ENCODE measurements at regions not wholly inside any gene's neighbourhood (a gene's known extent, or its start where the extent isn't known, plus 50 kb on each side); places are given as distances from the start of the nearest gene placed in this dataset.
"Not testable (repeated sequence)": the region's sequence is repeated elsewhere in the genome, so short reads cannot be mapped to it uniquely, and the experiment has no call there.

DNA sequence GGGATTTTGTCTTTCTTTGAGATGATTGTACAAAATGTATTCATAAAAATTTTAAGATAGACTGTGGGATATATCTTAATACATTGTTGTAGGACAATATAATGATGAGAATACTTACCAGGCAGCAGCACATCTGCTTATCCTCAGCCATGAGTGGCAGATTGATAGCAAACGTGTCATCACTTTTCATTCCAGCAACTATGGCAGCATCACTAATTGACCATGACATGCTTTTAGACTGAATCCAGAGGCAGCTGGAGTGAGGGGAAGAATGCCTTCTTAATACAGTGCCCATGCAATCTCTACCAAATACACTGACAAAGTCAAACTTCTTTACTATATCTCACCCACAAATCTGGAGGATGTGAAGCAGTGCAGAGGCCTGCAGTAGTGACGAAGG, 755.2 kb upstream of the RAG2 start:
- no peak for DNase-seq (ENCODE audit: low read depth, low spot score)

DNA sequence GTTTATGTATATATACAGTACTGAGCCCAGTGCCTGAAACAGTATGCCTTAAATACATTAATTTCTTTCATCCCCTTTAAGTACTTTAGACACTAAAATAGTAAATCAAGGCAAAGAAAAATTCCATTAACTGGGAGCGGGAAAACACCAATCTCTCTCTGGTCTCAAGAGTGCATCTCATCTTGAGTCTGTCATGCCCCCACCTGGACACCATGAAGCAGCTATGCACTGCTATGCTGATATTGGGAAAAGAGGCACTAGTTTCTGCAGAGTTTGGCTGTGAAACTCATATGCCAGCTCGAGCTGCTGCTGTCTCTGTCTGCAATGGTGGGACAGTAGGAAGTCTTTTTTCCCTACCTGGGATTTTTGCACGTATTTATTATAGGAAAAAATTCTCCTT, 754.4 kb upstream of the RAG2 start:
- no peak for DNase-seq (ENCODE audit: low read depth, low spot score)

DNA sequence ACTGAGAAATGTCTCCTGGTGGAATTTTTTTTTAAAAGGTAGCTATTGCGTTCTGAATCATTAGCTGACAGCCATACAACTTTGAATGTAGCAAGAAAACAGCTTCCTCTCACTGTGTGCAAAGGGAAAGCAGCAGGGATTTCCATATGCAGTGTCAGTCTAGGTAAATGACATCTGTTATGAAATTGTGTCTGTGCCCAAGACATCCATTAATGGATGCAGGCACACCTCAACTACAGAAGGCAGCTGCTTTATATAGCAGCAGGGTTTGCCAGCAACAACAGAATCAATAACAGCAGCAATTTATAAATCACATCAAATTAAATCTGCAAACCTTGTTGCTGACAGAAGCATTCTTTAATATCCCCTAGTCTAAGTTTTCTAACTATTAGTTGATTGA, 745.3 kb upstream of the RAG2 start:
- DNase-seq (ENCODE audit: low read depth, low spot score), result no peak

DNA sequence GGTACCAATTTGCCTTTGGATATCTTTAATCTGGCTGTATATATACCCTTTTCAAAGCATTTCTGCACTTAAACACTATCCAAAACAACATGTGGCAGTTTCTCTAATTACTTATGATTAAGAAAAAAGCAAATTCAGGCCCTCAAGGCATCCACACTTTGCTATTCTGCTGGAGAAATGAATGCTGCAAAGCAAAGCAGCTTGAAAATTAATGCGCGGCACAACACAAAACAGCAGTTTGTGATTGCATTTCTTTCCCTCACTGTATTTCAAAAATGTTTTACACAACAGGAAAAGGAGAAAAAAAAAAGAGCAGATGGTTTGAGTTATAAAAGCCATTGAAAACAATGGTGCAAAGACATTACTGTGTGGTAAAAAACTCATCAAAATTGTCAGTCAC, 738.4 kb upstream of the RAG2 start:
- no peak for DNase-seq (ENCODE audit: low read depth, low spot score)

DNA sequence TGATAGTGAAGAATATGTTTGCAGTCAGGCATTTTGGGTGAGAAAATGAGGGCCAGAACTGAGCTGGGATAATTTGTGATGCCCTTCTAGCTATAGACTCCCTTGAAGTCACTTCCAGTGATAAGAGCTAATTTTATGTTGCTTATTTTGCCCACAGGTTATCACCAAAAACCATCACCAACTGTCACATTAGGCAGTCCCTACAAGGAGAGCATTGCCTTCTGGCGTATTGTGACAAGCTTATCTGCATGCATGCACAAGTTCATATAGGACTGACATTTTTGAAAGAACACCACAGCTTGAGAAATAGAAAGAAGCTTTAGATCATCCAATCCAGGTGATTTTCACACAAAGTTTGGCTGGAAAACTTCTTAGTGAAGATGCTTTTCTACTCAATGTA, 735.3 kb upstream of the RAG2 start:
- DNase-seq (ENCODE audit: low read depth, low spot score), result no peak

DNA sequence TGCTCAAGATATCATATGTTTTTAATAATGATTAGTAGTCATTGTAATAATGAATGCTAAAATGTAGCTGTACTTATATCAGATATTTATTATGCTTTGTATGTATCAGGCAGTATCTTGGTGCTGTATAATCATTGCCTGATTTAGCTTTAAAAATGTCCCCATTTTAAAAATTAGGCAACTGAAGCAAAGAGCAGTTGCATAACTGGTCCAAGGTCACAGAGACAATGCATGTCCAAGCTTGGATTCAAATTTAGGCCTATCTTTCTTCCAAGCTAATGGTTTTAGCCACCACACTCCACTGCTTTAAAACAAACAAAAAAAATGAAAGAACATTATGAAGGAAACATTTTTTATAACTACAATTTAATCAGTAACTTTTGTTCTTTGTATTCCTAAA, 725.8 kb upstream of the RAG2 start:
- DNase-seq (ENCODE audit: low read depth, low spot score), result no peak

DNA sequence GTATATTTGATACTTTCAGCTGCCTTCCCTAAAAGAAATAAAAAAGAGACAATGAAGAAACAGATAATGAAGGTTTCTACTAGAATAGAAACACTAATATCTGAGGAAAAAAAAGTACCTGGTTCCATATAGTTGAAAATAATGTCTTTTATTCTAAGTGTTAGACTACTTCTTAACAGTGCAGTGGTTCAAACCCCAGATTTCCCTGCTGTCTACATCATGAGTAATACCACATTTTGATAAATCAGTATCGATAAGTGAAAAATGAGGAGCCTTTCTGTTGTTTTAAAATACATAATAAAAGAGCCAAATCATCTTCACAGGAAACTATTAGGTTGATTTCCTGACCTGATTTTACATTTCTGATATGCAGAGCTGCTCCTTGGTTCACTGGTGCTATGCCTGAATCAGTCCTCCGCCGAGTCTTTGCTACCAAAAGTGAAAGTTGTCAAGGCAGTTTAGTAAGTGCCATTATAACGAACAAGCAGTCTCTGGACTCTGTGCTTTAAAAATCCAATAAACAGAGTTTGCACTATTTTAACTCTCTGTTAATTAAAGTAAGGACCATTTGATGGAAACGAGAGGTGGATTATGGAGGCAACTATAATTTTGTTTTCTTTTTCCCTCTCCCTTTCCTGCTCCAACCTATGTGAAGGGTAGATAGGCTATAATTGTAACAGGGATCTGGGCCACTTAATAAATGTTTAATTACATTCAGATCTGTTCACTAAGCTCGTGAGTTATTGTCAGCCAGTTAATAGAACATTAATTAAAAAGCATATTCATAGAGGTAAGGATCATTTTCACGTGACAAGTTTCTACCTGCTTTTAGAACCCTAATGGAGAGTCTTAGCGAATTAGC, 724.5 kb upstream of the RAG2 start:
- no peak for DNase-seq (ENCODE audit: low read depth, low spot score)

DNA sequence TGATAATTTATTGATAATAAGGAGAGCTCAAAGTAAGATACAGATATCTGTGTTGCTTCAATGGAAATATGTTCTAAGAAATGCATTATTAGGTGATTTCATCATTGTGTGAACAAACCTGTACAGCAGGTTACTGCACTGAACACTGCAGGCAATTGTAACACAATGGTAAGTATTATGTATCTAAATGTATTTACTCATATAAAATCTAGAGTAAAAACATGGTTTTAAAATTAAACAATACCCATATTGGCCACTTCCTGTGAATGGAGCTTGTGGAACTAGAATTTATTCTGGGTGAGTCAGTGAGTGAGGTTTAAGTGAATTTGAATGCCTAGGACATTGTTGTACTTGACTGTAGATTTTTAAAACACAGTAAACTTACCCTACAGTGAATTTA, 722.9 kb upstream of the RAG2 start:
- DNase-seq (ENCODE audit: low read depth, low spot score), result no peak

DNA sequence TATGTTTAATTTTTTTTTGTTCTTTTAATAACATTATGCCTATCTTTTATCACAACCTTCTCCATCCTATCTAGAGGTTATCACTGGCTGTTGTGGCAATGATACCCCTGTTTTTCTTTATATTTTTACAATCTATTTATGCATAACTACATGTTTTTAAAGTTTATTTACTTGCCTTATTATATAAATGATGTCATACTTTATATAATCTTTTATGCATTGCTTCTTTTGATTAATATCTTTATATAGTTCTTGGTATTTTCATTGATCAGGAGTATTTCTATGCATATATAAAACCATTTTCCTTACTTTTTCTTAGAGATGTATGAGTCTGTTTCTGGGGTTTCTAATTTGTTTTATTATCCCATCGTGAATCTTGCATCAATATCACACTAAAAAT, 719.8 kb upstream of the RAG2 start:
- no peak for DNase-seq (ENCODE audit: low read depth, low spot score)

DNA sequence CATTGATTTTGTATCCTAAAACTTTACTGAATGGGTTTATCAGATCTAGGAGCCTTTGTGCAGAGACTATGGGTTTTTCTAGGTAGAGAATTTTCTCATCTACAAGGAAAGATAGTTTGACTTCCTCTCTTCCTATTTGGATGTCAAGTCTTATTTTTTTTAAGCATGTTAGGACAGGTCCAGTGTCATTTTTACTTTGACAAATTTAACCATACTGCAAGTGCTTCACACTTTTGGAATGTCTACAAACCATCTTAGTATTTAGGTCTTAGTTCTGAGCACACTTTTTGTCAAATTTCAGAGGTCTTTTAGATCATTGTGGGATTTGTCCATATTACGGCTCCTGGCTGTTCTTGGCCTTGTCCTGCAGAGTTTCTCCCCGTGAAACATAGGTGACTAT, 715.2 kb upstream of the RAG2 start:
- no peak for DNase-seq (ENCODE audit: low read depth, low spot score)

DNA sequence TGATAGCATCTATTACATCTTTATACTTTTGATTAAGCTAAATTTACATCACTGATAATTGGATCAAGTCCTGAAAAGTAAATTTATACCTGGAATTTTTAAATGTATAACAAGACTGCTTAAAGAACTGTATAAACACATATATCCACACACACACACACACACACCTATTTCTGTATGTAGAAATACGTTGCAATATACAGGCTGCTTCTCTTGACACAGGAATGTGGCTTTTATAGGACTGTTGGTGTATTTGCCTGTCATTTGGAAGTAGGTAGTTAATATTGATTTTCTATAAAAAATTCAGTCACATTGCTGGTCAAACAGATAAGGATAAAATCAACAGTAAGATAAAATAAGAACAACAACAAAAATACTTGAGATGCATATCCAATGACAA, 708.5 kb upstream of the RAG2 start:
- DNase-seq (ENCODE audit: low read depth, low spot score), result no peak

DNA sequence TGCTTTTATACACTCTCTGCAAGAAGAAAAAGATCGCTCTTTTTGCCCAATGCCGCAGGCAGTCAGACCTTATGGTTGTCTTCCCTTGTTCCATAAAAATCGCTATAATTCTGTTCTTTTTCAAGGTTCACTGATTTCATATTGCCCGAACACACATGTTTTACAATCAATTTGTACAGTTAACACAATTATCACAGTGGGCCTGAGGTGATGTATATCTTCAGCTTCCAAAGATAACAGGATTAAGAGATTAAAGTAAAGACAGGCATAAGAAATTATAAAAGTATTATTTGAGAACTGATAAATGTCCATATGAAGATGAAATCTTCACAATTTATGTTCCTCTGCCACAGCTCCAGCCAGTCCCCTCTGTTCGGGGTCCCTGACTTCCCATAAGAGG, 703.4 kb upstream of the RAG2 start:
- not testable (repeated sequence) for DNase-seq (ENCODE audit: low read depth, low spot score)

DNA sequence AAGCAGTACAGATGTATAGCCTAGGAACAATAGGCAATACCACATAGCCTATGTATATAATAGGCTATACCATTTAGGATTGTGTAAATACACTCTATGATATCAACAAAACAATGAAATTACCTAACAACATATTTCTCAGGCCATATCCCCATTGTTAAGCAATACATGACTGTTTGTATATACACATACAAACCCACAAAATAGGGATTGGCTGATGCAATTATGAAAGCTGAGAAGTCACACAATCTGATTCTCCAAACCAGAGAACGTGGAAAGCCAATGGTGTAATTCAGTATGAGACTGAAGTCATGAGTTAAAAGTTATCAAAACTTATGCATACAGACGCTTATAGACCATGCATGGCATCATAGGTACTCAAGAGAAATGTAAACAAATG, 700.1 kb upstream of the RAG2 start:
- DNase-seq (ENCODE audit: low read depth, low spot score), result no peak

DNA sequence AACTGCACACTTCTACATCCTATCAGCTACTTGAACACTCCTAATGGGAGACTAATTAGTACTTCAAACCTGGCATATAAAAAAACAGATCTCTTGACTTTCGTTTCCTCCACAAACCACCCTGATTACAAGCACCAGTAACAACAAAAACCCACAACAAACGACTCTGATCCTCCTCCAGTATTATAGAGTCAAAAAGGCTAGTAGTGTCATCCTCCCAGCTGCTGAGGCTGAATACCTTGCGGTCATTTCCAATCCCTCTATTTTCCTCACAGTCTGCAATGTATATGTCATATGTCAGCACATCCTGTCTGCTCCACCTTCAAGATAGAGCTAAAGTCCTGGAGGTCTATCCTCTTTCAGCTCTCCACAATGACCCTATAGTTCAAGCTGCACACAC, 688.9 kb upstream of the RAG2 start:
- no peak for DNase-seq (ENCODE audit: low read depth, low spot score)

DNA sequence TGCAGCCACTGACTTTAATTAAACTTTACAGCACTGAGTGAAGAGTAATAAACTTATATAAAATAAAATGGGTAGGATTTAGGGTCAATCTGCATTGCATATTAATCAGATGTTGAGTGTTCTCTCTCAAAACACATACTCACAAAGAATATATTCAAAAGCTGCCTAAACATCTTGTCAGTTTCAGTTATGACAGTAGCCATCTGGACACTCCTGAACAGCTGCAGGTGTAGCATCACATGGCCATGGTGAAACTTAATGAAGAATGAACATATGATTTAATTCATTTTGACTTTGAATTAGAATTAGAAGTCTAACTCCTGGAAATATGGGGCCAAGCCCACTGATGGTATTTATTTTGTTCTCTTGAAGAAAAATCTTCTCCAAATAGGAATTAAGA, 684.3 kb upstream of the RAG2 start:
- no peak for DNase-seq (ENCODE audit: low read depth, low spot score)

DNA sequence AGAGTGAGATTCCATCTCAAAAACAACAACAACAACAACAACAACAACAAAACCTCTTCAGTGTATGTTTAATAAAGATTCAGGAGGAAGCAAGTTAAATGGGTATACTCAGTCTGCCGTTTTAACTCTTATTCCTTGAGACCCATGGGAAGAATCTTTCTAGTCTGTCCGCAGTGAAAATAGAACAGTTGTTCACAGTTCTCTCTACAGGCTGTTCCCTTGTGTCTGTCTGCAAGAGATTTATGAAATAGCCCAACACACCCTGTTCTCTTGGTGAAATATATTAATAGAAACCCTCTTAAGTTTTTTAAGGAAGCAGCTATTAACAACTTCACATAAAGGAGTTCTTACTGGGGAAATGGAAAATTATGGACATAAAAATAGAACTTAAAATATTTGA, 682.2 kb upstream of the RAG2 start:
- no peak for DNase-seq (ENCODE audit: low read depth, low spot score)

DNA sequence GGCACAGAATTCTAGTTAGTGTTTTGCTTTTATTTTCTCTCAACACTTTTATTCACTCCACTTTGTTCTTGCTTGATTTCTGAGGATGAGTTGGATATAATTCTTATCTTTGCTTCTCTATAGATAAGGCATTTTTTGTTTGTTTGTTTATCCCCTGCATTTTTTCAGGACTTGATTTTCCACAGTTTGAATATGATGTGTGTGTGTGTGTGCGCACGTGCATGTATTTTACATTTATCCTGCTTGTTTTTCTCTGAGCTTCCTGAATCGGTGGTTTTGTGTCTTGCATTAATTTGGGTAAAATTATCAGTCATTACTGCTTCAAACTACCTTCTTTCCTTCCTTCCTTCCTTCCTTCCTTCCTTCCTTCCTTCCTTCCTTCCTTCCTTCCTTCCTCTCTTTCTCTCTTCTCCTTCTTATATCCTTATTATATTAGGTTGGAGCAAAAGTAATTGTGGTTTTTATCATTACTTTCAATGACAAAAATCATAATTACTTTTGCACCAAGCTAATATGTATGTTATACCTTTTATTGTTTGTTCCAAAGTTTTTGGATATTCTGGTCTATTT, 679.9 kb upstream of the RAG2 start:
- no peak for DNase-seq (ENCODE audit: low read depth, low spot score)

DNA sequence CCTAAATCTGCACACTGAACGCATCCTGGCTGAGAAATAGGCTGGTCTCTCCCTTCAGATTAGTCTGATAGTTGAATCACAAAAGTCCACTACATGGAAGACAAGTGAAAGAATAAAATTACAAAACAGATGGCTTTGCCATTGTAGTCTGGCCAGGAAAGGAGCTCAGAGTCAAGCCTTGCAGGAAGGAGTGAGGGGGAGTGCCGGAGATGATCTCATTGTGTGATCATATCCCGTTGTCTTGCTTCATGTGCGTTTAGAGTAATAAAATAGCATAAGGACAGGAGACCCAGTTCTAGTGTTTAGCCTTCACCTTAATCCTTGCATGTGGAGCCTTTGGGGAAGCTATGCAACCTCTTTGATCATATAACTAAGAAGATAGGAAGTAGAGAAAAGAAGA, 666.7 kb upstream of the RAG2 start:
- DNase-seq (ENCODE audit: low read depth, low spot score), result no peak

DNA sequence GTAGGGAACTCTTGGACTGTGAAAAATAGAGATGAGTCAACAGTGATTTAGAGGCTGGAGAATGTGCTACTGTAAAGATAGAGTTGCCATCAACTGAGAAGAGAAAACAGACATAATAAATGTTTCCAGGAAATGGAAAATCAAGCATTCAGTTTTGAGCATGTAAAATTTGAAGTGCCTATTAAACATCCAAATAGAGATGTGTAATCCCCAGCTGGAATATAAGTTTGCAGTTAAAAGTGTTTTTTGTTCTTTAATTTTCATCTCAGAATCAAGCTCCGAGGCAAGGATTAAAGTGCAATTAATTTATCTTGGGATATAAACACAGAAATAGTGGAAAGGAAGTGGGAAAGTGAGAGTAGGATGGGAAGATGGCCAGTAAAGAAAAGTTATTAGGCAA, 666.0 kb upstream of the RAG2 start:
- no peak for DNase-seq (ENCODE audit: low read depth, low spot score)

DNA sequence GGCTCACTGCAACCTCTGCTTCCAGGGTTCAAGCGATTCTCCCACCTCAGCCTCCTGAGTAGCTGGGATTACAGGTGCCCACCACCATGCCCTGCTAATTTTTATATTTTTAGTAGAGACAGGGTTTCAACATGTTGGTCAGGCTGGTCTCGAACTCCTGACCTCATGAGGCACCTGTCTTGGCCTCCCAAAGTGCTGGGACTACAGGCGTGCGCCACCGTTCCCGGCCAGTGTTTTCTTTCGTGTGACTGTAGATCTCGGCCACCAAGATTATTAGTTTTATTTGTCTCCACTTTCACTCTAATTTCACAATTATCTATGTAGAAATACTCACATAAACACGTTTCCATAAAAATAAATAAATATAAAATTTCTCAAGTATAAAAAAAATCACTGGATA, 665.4 kb upstream of the RAG2 start:
- DNase-seq (ENCODE audit: low read depth, low spot score), result not testable (repeated sequence)

DNA sequence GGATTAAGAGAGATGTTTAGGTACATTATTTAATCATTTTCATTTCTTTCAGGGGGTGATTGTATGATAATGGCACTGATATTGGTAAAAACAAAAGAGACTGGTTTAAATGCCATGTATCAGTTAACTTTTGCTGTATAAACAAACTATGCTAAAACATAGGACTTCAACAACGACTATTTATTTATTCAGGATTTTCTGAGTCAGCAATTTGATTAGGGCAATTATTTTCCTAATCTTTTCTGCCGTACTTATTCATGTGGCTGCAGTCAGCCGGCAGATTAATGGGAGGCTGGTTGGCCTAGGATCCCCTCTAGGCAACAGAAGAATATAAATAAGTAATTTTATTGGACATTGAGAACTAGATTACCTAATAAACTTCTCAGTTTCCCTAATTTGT, 661.7 kb upstream of the RAG2 start:
- no peak for DNase-seq (ENCODE audit: low read depth, low spot score)

DNA sequence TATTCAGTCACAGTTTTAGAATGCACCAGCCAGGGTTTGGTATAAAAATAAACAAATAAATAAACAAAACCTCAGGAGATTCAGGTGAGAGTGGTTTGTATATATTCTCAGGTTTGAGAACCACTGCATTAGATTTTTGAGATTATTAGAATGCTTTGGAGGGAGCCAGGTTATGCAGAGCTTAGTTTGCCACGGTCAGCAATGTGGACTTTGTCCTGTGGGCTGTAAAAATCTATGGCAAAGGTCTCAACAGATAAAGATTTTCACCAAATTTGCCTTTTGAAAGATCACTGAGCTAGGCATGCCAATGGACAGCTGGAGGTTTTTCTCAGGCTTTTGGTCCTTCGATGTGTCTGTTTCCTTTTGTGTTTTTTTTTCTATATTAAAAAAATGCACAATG, 650.1 kb upstream of the RAG2 start:
- no peak for DNase-seq (ENCODE audit: low read depth, low spot score)

DNA sequence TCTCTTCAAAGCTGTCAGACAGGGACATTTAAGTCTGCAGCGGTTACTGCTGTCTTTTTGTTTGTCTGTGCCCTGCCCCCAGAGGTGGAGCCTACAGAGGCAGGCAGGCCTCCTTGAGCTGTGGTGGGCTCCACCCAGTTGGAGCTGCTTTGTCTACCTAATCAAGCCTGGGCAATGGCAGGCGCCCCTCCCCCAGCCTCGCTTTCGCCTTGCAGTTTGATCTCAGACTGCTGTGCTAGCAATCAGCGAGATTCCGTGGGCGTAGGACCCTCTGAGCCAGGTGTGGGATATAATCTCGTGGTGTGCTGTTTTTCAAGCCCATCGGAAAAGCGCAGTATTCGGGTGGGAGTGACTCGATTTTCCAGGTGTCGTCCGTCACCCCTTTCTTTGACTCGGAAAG, 648.1 kb upstream of the RAG2 start:
- not testable (repeated sequence) for DNase-seq (ENCODE audit: low read depth, low spot score)

DNA sequence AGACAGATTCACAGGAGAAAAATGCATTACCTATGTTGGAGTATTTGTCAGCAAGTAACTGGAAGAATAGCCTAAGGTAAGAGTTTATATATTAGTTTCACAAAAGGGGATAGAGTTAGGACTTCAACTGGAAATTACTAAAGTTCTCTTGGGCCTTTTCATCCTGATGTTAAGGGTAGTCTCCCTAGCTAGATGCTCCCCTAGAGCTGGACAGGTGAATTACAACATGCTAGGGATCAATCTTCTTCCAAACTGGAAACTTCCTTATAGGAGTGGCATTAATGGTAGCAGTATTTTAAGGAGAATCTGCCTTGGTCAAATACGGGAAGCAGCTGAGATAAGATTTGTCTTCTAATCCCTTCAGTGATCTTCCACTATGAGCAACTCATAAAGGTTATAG, 632.8 kb upstream of the RAG2 start:
- no peak for DNase-seq (ENCODE audit: low read depth, low spot score)

All from smooth muscle cell of the brain vasculature (primary cell).